Thyroid gland (tissue), 4 donors: ENCODE measurements at regions not wholly inside any gene's neighbourhood (a gene's known extent, or its start where the extent isn't known, plus 50 kb on each side); places are given as distances from the start of the nearest gene placed in this dataset.

ENCODE experiments used
- DNase-seq, 2 donors: peaks; one replicate each; pipeline ENCODE4 v3.0.0-alpha.2; 2019
- H3K27ac ChIP-seq, 3 donors: fragments of 200-600 bp; sonication (generic); 1 replicate in 2 of 3; 2 replicates in 1 of 3; pipeline ENCODE4 v1.5.1; 2016 to 2019; ENCODE audit warnings: mild to moderate bottlenecking in 1 of 3, moderate library complexity in 1 of 3
- H3K27me3 ChIP-seq: fragments of 200-600 bp; sonication (generic); one replicate; pipeline ENCODE4 v1.5.1; 2019
- H3K36me3 ChIP-seq, 2 donors: fragments of 200-600 bp; sonication (generic); one replicate each; pipeline ENCODE4 v1.5.1; 2016 to 2019
- H3K4me1 ChIP-seq, 2 donors: fragments of 200-600 bp; sonication (generic); one replicate each; pipeline ENCODE4 v1.5.1; 2017 to 2019
- H3K4me3 ChIP-seq, 3 donors: fragments of 200-600 bp; sonication (generic); replicated peaks in 1 of 3; 1 replicate in 2 of 3; 2 replicates in 1 of 3; pipeline ENCODE4 v1.5.1; 2016; ENCODE audit warnings: mild to moderate bottlenecking in 1 of 3
- H3K9me3 ChIP-seq: fragments of 200-600 bp; sonication (generic); one replicate; pipeline ENCODE4 v1.5.1; 2017
- CTCF ChIP-seq, 6 experiments: fragments of 200-600 bp in 3 of 6; fragments of 450-650 bp in 3 of 6; sonication (generic) in 3 of 6; IDR thresholded peaks; one replicate each; pipeline ENCODE4 v1.5.1; 2016 to 2019; ENCODE audit warnings: antibody characterized with exemption in 6 of 6, mild to moderate bottlenecking in 2 of 6, inconsistent platforms in 1 of 6, moderate library complexity in 1 of 6
- POLR2A ChIP-seq, 2 donors: fragments of 450-650 bp; IDR thresholded peaks; one replicate each; pipeline ENCODE4 v1.6.1; 2017; ENCODE audit warnings: antibody characterized with exemption in 2 of 2, mild to moderate bottlenecking in 2 of 2, moderate library complexity in 1 of 2
- WGBS, 2 donors: methylation state at CpG; one replicate each; pipeline ENCODE4 v1.1.5; 2017; 5-methylcytosine and 5-hydroxymethylcytosine counted together
- intact Hi-C: fragments of 100-400 bp; cut with DNase I; formaldehyde crosslinking; loops from one replicate; pipeline ENCODE4 v1.15.1; 2023

- TF ChIP-seq POLR2A (IDR thresholded peaks at IDR 0.05) (no peak), CTCF (IDR thresholded peaks at IDR 0.05) (no peak)
- no peak for DNase-seq
- intact Hi-C loops: no loop called here
- H3K4me1 ChIP-seq: no peaks in the 10 kb centered on the region
- no peak overlapping the region for H3K27ac ChIP-seq
- no peaks in the 10 kb centered on the region for H3K36me3 ChIP-seq
- H3K9me3 ChIP-seq: no peaks in the 10 kb centered on the region
- WGBS, 2 donors: 88% methylated on average over 3 of the region's 3 CpGs
- H3K27me3 ChIP-seq: no peaks in the 10 kb centered on the region
- no peak overlapping the region for H3K4me3 ChIP-seq
Observed at GRCh38 chr18:78046631-78047030, 797.0 kb downstream of the GALR1 start.

GRCh38 chr18:78049281-78049680 lies 799.6 kb downstream of the GALR1 start:
- no peak for TF ChIP-seq CTCF (IDR thresholded peaks at IDR 0.05)
- TF ChIP-seq POLR2A (IDR thresholded peaks at IDR 0.05): no peak
- no peak for DNase-seq
- no peak overlapping the region for H3K4me3 ChIP-seq
- H3K27me3 ChIP-seq: no peaks in the 10 kb centered on the region
- H3K4me1 ChIP-seq: no peaks in the 10 kb centered on the region
- no peaks in the 10 kb centered on the region for H3K36me3 ChIP-seq
- intact Hi-C loops: no loop called here
- H3K27ac ChIP-seq: no peak overlapping the region
- 82 to 89% methylated on average over 10 of the region's 10 CpGs for WGBS, 2 donors
- no peaks in the 10 kb centered on the region for H3K9me3 ChIP-seq

- H3K4me3 ChIP-seq: no peak overlapping the region
- H3K27me3 ChIP-seq: no peaks in the 10 kb centered on the region
- TF ChIP-seq CTCF (IDR thresholded peaks at IDR 0.05) (no peak), POLR2A (IDR thresholded peaks at IDR 0.05) (no peak)
- H3K36me3 ChIP-seq: no peaks in the 10 kb centered on the region
- H3K27ac ChIP-seq: no peak overlapping the region
- 83 to 86% methylated on average over 6 of the region's 6 CpGs for WGBS, 2 donors
- no peak for DNase-seq
- no peaks in the 10 kb centered on the region for H3K9me3 ChIP-seq
- intact Hi-C loops: no loop called here
- H3K4me1 ChIP-seq: no peaks in the 10 kb centered on the region
Observed at GRCh38 chr18:78054801-78055200, 805.2 kb downstream of the GALR1 start.

- Histone ChIP-seq H3K4me3 (no peak overlapping the region), H3K27ac (no peak overlapping the region), H3K36me3 (no peaks in the 10 kb centered on the region), H3K4me1 (no peaks in the 10 kb centered on the region), H3K9me3 (no peaks in the 10 kb centered on the region), H3K27me3 (no peaks in the 10 kb centered on the region)
- 85 to 88% methylated on average over 2 of the region's 2 CpGs for WGBS, 2 donors
- no peak for DNase-seq
- intact Hi-C loops: no loop called here
- no peak for TF ChIP-seq POLR2A (IDR thresholded peaks at IDR 0.05)
- TF ChIP-seq CTCF (IDR thresholded peaks at IDR 0.05): no peak
Observed at GRCh38 chr18:78056011-78056410, 806.4 kb downstream of the GALR1 start.

GRCh38 chr18:78069784-78070664 lies 820.4 kb downstream of the GALR1 start:
- intact Hi-C loops: no loop called here
- TF ChIP-seq POLR2A (IDR thresholded peaks at IDR 0.05) (no peak), CTCF (IDR thresholded peaks at IDR 0.05) (no peak)
- H3K27ac ChIP-seq: no peak overlapping the region
- no peaks in the 10 kb centered on the region for H3K36me3 ChIP-seq
- no peak overlapping the region for H3K4me3 ChIP-seq
- DNase-seq: peak; percentile 24 to 47
- H3K4me1 ChIP-seq: no peaks in the 10 kb centered on the region
- WGBS, 2 donors: 61 to 67% methylated on average over 12 to 13 of the region's 13 CpGs
- no peaks in the 10 kb centered on the region for H3K27me3 ChIP-seq
- H3K9me3 ChIP-seq: no peaks in the 10 kb centered on the region
